ENCODE measurements at regions not wholly inside any gene's neighbourhood (a gene's known extent, or its start where the extent isn't known, plus 50 kb on each side); places are given as distances from the start of the nearest gene placed in this dataset.

GRCh38 chr5:82351297-82351696 is 73.1 kb upstream of the RPS23 start:
- no peak for TF ChIP-seq CTCF (IDR thresholded peaks at IDR 0.05; ENCODE audit: borderline replicate concordance, extremely low read depth, low read length, poor library complexity, severe bottlenecking)
- no peak for TF ChIP-seq EZH2 (IDR thresholded peaks at IDR 0.05; ENCODE audit: borderline replicate concordance, low read depth, low read length, severe bottlenecking)

All from DND-41 (cell line).